GM12878 (cell line): ENCODE measurements at regions not wholly inside any gene's neighbourhood (a gene's known extent, or its start where the extent isn't known, plus 50 kb on each side); places are given as distances from the start of the nearest gene placed in this dataset.

Experiments
- ATAC-seq: fragments of 200-7000 bp; cut with Tn5 transposase; 3 replicates; pipeline ENCODE4 v1.9.1; 2020; ENCODE audit warnings: mild to moderate bottlenecking, moderate library complexity
- BruUV-seq: library from RNA; stranded (reverse); fragments of 400-500 nt; replicated peaks from 2 replicates; lab custom pipeline; 2021; lab: Mats Ljungman, UMichigan
- CTCF ChIA-PET: fragments of 300-600 bp; sonication (Branson Sonifier 250); formaldehyde crosslinking; extraction: SDS; loops from one replicate; lab custom pipeline; 2021; ENCODE audit warnings: inconsistent platforms; lab: Yijun Ruan, JAX
- POLR2A ChIA-PET: fragments of 350-600 bp; formaldehyde crosslinking; extraction: SDS; loops from one replicate; lab custom pipeline; 2021; ENCODE audit warnings: inconsistent platforms; lab: Charles Lee
- RAD21 ChIA-PET: fragments of 300-600 bp; sonication (Branson Sonifier 250); formaldehyde crosslinking; loops from one replicate; lab custom pipeline; 2023; ENCODE audit warnings: antibody characterized with exemption; ENCODE audit not compliant: unreplicated experiment; lab: Charles Lee
- SMC1A ChIA-PET: fragments of 300-600 bp; sonication (Branson Sonifier 250); formaldehyde crosslinking; loops from one replicate; lab custom pipeline; 2023; ENCODE audit not compliant: unreplicated experiment, uncharacterized antibody; lab: Charles Lee
- DNase-seq: peaks from one replicate; pipeline ENCODE4 v3.0.0-alpha.2; 2011; ENCODE audit warnings: low read depth, low spot score
- FAIRE-seq: peaks from 3 replicates; lab custom pipeline; 2011; peaks lifted over from hg19 to GRCh38; lab: Jason Lieb, UNC
- H2AFZ ChIP-seq: 2 replicates; pipeline ENCODE4 v1.6.0; 2011; ENCODE audit warnings: low read depth, low read length, control low read depth; ENCODE audit not compliant: control insufficient read depth
- H3K27ac ChIP-seq: 2 replicates; pipeline ENCODE4 v1.5.1; 2011; ENCODE audit warnings: control low read depth; ENCODE audit not compliant: control insufficient read depth, insufficient read depth
- H3K27me3 ChIP-seq, 2 experiments: replicated peaks in 1 of 2; 2 replicates each; pipeline versions ENCODE4 v1.6.0 to v1.6.1; 2011; ENCODE audit warnings: low read length in 1 of 2; ENCODE audit not compliant: control insufficient read depth in 2 of 2, insufficient read depth in 2 of 2
- H3K36me3 ChIP-seq, 2 experiments: 2 replicates each; pipeline ENCODE4 v1.5.1; 2011; ENCODE audit warnings: low read length in 1 of 2; ENCODE audit not compliant: control insufficient read depth in 2 of 2, insufficient read depth in 2 of 2
- H3K4me1 ChIP-seq: 2 replicates; pipeline ENCODE4 v1.6.1; 2011; ENCODE audit warnings: mild to moderate bottlenecking, low read length, moderate library complexity, mixed read lengths; ENCODE audit not compliant: control insufficient read depth, insufficient read depth
- H3K4me2 ChIP-seq: 2 replicates; pipeline ENCODE4 v1.6.0; 2011; ENCODE audit warnings: control low read depth; ENCODE audit not compliant: control insufficient read depth, insufficient read depth
- H3K4me3 ChIP-seq: fragments of 200-600 bp; sonication (generic); 2 replicates; pipeline ENCODE4 v1.5.1; 2016
- H3K79me2 ChIP-seq: 2 replicates; pipeline ENCODE4 v1.6.0; 2011; ENCODE audit warnings: low read length; ENCODE audit not compliant: control insufficient read depth, insufficient read depth
- H3K9ac ChIP-seq: 2 replicates; pipeline ENCODE4 v1.8.0; 2011; ENCODE audit warnings: low read length, control low read depth, mixed read lengths; ENCODE audit not compliant: control insufficient read depth, insufficient read depth
- H3K9me3 ChIP-seq: replicated peaks from 3 replicates; pipeline ENCODE4 v1.5.1; 2011; ENCODE audit warnings: mild to moderate bottlenecking, low read length; ENCODE audit not compliant: control insufficient read depth, insufficient read depth
- H4K20me1 ChIP-seq: 2 replicates; pipeline ENCODE4 v1.6.0; 2011; ENCODE audit not compliant: control insufficient read depth, insufficient read depth
- ATF7 ChIP-seq: fragments of 450-650 bp; IDR thresholded peaks from 2 replicates; pipeline ENCODE4 v1.6.1; 2016; ENCODE audit warnings: low read depth, mild to moderate bottlenecking
- CBX3 ChIP-seq: fragments of 200-600 bp; sonication (generic); IDR thresholded peaks from 2 replicates; pipeline ENCODE4 v1.6.1; 2016; ENCODE audit warnings: low read depth, borderline replicate concordance
- CEBPB ChIP-seq, 2 experiments: fragments of 150-350 bp in 1 of 2; IDR thresholded peaks; 2 replicates each; pipeline ENCODE4 v1.6.1; 2012 to 2014; ENCODE audit warnings: low read depth in 2 of 2, low read length in 2 of 2, borderline replicate concordance in 1 of 2, inconsistent platforms in 1 of 2
- CREM ChIP-seq: IDR thresholded peaks from 2 replicates; pipeline ENCODE4 v1.6.1; 2014; ENCODE audit warnings: antibody characterized with exemption, low read depth
- KAT2A ChIP-seq: conservative IDR thresholded peaks from 2 replicates; pipeline ENCODE4 v1.6.1; 2011; ENCODE audit warnings: low read depth, low read length; ENCODE audit not compliant: control insufficient read depth
- MEF2A ChIP-seq: IDR thresholded peaks from 2 replicates; pipeline ENCODE4 v1.6.1; 2011; ENCODE audit warnings: low read depth, mild to moderate bottlenecking, low read length, moderate library complexity; ENCODE audit not compliant: insufficient read depth
- MYC ChIP-seq: IDR thresholded peaks from 2 replicates; pipeline ENCODE4 v1.6.1; 2011; ENCODE audit warnings: mild to moderate bottlenecking, low read length, moderate library complexity, inconsistent platforms; ENCODE audit not compliant: insufficient read depth, insufficient replicate concordance, insufficient read length, severe bottlenecking
- NR2C2 ChIP-seq: IDR thresholded peaks from 2 replicates; pipeline ENCODE4 v1.6.1; 2011; ENCODE audit warnings: borderline replicate concordance, low read depth; ENCODE audit not compliant: control insufficient read depth, insufficient read length
- POLR2A ChIP-seq: IDR thresholded peaks from 2 replicates; pipeline ENCODE4 v1.6.1; 2011; ENCODE audit warnings: low read depth, mild to moderate bottlenecking, low read length
- SREBF2 ChIP-seq: IDR thresholded peaks from 2 replicates; pipeline ENCODE4 v1.6.1; 2012; ENCODE audit warnings: mild to moderate bottlenecking, low read length
- ZNF274 ChIP-seq: IDR thresholded peaks from one replicate; pipeline ENCODE4 v1.8.0; 2011; ENCODE audit not compliant: insufficient read length, insufficient read depth
- ZZZ3 ChIP-seq: IDR thresholded peaks from 2 replicates; pipeline ENCODE4 v1.6.1; 2011; ENCODE audit warnings: low read depth; ENCODE audit not compliant: control insufficient read depth, insufficient read length
- WGBS: methylation state at CpG from one replicate; pipeline ENCODE4 v1.1.6; 2016; ENCODE audit warnings: low lambda C conversion rate; ENCODE audit not compliant: insufficient replicate concordance, insufficient coverage; ENCODE audit errors: missing lambda C conversion rate; 5-methylcytosine and 5-hydroxymethylcytosine counted together
- in situ Hi-C: fragments of 300-500 bp; cut with MboI; formaldehyde crosslinking; loops from 9 replicates; pipeline ENCODE4 v1.14.3; 2018; ENCODE audit warnings: mixed read lengths
- intact Hi-C: fragments of 100-400 bp; cut with micrococcal nuclease; formaldehyde crosslinking; loops from one replicate; pipeline ENCODE4 v1.14.2; 2022; ENCODE audit not compliant: unreplicated experiment
- TF ChIP-seq, protein P1 (sequence below): IDR thresholded peaks from 2 replicates; pipeline ENCODE4 v1.6.1; 2012; ENCODE audit warnings: low read depth, low read length, improper control_type of control experiment
- TF ChIP-seq, protein P2 (sequence below): fragments of 450-650 bp; conservative IDR thresholded peaks from 2 replicates; pipeline ENCODE4 v1.6.1; 2017; ENCODE audit warnings: mild to moderate bottlenecking, moderate library complexity

DNA sequence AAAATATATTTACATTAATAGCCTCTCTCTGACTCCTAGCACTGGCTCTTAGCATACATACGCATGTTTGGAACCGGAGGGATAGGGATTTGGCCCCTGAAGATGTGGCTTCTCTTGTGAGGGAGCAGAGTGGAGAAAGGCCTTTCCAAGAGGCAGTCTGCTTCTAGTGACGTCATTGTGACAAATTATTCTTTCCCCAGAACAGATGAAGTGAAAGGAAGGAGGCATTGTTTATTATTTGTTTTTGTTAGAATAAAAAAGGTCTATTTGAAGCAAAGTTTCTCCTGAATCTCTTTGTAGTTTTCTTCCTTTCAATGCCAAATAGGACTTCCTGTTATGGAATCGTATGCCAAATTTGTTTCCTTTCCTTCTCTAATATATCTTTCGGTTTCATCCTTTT lies 361.6 kb downstream of the ICE1 start:
- CTCF ChIA-PET = no interaction called here
- no peaks in the 10 kb centered on the region; the same call in 1 of the 2 replicates for H3K4me1 ChIP-seq
- no peak for FAIRE-seq
- peak overlapping the region; percentile 25; the same call in 1 of the 2 replicates for H2AFZ ChIP-seq
- H4K20me1 ChIP-seq = no peaks in the 10 kb centered on the region
- H3K79me2 ChIP-seq = no peaks in the 10 kb centered on the region
- TF ChIP-seq, protein P1, sequence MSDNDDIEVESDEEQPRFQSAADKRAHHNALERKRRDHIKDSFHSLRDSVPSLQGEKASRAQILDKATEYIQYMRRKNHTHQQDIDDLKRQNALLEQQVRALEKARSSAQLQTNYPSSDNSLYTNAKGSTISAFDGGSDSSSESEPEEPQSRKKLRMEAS = no peak
- TF ChIP-seq ZZZ3 (no peak), CBX3 (no peak), CREM (no peak), KAT2A (no peak), ATF7 (peak; percentile 64)
- POLR2A ChIA-PET = no interaction called here
- SMC1A ChIA-PET = no interaction called here
- in situ Hi-C loops (no loop called here), intact Hi-C loops (no loop called here)
- no peak overlapping the region for H3K27ac ChIP-seq
- BruUV-seq = no TSS peak
- no peak overlapping the region for H3K9ac ChIP-seq
- RAD21 ChIA-PET = no interaction called here
- DNase-seq = no peak
- no peaks in the 10 kb centered on the region for H3K27me3 ChIP-seq
- H3K4me2 ChIP-seq = peak overlapping the region; percentile 40
- H3K4me3 ChIP-seq = peak overlapping the region; percentile 19; the same call in 1 of the 2 replicates
- 56% methylated on average over 5 of the region's 5 CpGs for WGBS
- ATAC-seq = no peak
- H3K36me3 ChIP-seq = no peaks in the 10 kb centered on the region
- peaks cover 4% of the 10 kb centered on the region; the same call in 2 of the 3 replicates for H3K9me3 ChIP-seq

DNA sequence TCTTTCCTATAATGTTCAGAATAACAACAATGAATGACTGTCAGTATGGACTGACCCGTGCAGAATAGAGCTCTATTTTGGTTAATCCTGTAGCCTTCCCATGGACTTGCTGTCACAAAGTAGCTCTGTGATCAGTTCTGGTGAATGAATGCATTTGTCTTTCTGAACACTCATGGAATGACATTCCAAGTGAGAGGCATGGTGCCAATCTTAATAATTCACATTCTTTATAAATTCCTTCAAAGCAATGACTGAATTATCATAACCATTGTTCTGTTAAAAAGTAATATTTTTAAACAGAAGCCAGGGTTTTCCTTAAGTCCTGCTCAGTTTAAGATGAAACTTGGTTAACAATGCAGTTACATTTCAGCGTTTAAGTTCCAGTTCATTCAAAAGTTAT lies 360.5 kb downstream of the ICE1 start:
- no peaks in the 10 kb centered on the region for H3K27me3 ChIP-seq
- no TSS peak for BruUV-seq
- intact Hi-C loops = no loop called here
- no peak overlapping the region for H3K27ac ChIP-seq
- no peaks in the 10 kb centered on the region for H3K4me1 ChIP-seq
- ChIA-PET POLR2A (no interaction called here), RAD21 (no interaction called here), CTCF (no interaction called here), SMC1A (no interaction called here)
- no peak overlapping the region for H3K4me3 ChIP-seq
- FAIRE-seq (no peak), DNase-seq (no peak), ATAC-seq (no peak)
- no peak overlapping the region for H2AFZ ChIP-seq
- in situ Hi-C loops = no loop called here
- WGBS = 95% methylated on average over 2 of the region's 2 CpGs
- H3K4me2 ChIP-seq = no peak overlapping the region
- H4K20me1 ChIP-seq = no peaks in the 10 kb centered on the region
- H3K36me3 ChIP-seq = no peaks in the 10 kb centered on the region
- no peak overlapping the region for H3K9ac ChIP-seq
- H3K9me3 ChIP-seq = peaks cover 4% of the 10 kb centered on the region; the same call in 2 of the 3 replicates
- no peaks in the 10 kb centered on the region for H3K79me2 ChIP-seq
- TF ChIP-seq, protein P2, sequence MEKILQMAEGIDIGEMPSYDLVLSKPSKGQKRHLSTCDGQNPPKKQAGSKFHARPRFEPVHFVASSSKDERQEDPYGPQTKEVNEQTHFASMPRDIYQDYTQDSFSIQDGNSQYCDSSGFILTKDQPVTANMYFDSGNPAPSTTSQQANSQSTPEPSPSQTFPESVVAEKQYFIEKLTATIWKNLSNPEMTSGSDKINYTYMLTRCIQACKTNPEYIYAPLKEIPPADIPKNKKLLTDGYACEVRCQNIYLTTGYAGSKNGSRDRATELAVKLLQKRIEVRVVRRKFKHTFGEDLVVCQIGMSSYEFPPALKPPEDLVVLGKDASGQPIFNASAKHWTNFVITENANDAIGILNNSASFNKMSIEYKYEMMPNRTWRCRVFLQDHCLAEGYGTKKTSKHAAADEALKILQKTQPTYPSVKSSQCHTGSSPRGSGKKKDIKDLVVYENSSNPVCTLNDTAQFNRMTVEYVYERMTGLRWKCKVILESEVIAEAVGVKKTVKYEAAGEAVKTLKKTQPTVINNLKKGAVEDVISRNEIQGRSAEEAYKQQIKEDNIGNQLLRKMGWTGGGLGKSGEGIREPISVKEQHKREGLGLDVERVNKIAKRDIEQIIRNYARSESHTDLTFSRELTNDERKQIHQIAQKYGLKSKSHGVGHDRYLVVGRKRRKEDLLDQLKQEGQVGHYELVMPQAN = no peak
- no peak for TF ChIP-seq ZNF274
- TF ChIP-seq MEF2A = no peak
- no peak for TF ChIP-seq SREBF2
- no peak for TF ChIP-seq MYC
- TF ChIP-seq CEBPB (IDR thresholded peaks at IDR 0.05; ENCODE audit: borderline replicate concordance in 1 of 2, low read depth in 2 of 2, low read length in 2 of 2) = no peak
- no peak for TF ChIP-seq POLR2A
- TF ChIP-seq NR2C2 = no peak
